BLaER1 treated with 17β-estradiol and CSF1 and Interleukin-3, amounts not matched to agents 10 nM and 100 nM (cell line): ENCODE measurements at regions not wholly inside any gene's neighbourhood (a gene's known extent, or its start where the extent isn't known, plus 50 kb on each side); places are given as distances from the start of the nearest gene placed in this dataset.

ENCODE experiments used
- H3K27ac ChIP-seq, 11 experiments: shearing (Covaris generic); formaldehyde crosslinking; 2 replicates each; pipeline ENCODE4 v1.8.1; 2022
- H3K27me3 ChIP-seq, 11 experiments: shearing (Covaris generic); formaldehyde crosslinking; 2 replicates each; pipeline ENCODE4 v1.8.1; 2022
- H3K36me3 ChIP-seq, 11 experiments: shearing (Covaris generic); formaldehyde crosslinking; 2 replicates each; pipeline ENCODE4 v1.8.1; 2022
- H3K4me1 ChIP-seq, 10 experiments: shearing (Covaris generic); formaldehyde crosslinking; 2 replicates each; pipeline ENCODE4 v1.8.1; 2022
- H3K4me2 ChIP-seq, 11 experiments: shearing (Covaris generic); formaldehyde crosslinking; 2 replicates each; pipeline ENCODE4 v1.8.1; 2022
- H3K4me3 ChIP-seq, 10 experiments: shearing (Covaris generic); formaldehyde crosslinking; 2 replicates each; pipeline ENCODE4 v1.8.1; 2022
- H3K9ac ChIP-seq, 11 experiments: shearing (Covaris generic); formaldehyde crosslinking; 2 replicates each; pipeline ENCODE4 v1.8.1; 2022
- H3K9me3 ChIP-seq, 11 experiments: shearing (Covaris generic); formaldehyde crosslinking; replicated peaks in 1 of 11; 2 replicates each; pipeline ENCODE4 v1.8.1; 2022
- H4K20me1 ChIP-seq, 11 experiments: shearing (Covaris generic); formaldehyde crosslinking; 2 replicates each; pipeline ENCODE4 v1.8.1; 2022
- Cebpa-rat ChIP-seq, 11 experiments: shearing (Covaris generic); IDR thresholded peaks; 2 replicates each; pipeline ENCODE4 v1.8.1; 2022

- H3K4me2 ChIP-seq = no peak overlapping the region
- no peak overlapping the region for H3K27ac ChIP-seq
- no peak for TF ChIP-seq Cebpa-rat (IDR thresholded peaks at IDR 0.05)
- H3K9me3 ChIP-seq = no peaks in the 10 kb centered on the region
- no peaks in the 10 kb centered on the region for H3K27me3 ChIP-seq
- no peaks in the 10 kb centered on the region for H3K36me3 ChIP-seq
- H3K4me3 ChIP-seq = no peak overlapping the region
- no peaks in the 10 kb centered on the region for H3K4me1 ChIP-seq
- no peaks in the 10 kb centered on the region for H4K20me1 ChIP-seq
- no peak overlapping the region for H3K9ac ChIP-seq
These were observed 58.9 kb upstream of the CTNNA2 start for GRCh38 chr2:79453918-79454317.

GRCh38 chr2:79452651-79453050 is 60.2 kb upstream of the CTNNA2 start:
- Histone ChIP-seq H3K4me3 (no peak overlapping the region), H3K9me3 (no peaks in the 10 kb centered on the region), H3K4me1 (no peaks in the 10 kb centered on the region), H3K27ac (no peak overlapping the region), H3K9ac (no peak overlapping the region), H3K27me3 (no peaks in the 10 kb centered on the region), H3K36me3 (no peaks in the 10 kb centered on the region), H3K4me2 (no peak overlapping the region), H4K20me1 (no peaks in the 10 kb centered on the region)
- no peak for TF ChIP-seq Cebpa-rat (IDR thresholded peaks at IDR 0.05)

- Histone ChIP-seq H3K27ac (no peak overlapping the region), H3K4me2 (no peak overlapping the region), H3K4me3 (no peak overlapping the region), H3K27me3 (no peaks in the 10 kb centered on the region), H3K9me3 (no peaks in the 10 kb centered on the region), H3K9ac (no peak overlapping the region), H4K20me1 (no peaks in the 10 kb centered on the region), H3K4me1 (no peaks in the 10 kb centered on the region), H3K36me3 (no peaks in the 10 kb centered on the region)
- TF ChIP-seq Cebpa-rat (IDR thresholded peaks at IDR 0.05) = no peak
These were observed 65.4 kb upstream of the CTNNA2 start for GRCh38 chr2:79447463-79447862.

DNA sequence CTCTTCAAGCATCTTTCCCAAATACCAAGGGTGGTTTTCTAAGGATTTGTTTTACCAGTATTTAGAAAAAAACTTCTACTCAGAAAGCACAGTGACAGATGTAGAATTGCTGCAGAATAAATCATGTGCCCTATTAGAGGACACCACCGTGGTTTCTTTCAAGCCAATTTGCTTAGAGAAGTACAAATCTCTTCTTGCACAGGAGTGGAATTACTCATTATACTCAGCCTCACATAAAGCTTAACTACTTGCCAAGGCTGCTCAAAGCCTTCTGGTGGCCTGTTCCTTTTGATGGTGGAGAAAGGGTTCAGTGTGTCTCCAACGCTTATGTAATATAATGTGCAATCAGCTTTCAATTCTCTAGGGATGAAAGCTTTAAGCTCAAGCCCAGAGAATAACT is 66.5 kb upstream of the CTNNA2 start:
- H3K9me3 ChIP-seq = no peaks in the 10 kb centered on the region
- no peaks in the 10 kb centered on the region for H3K4me1 ChIP-seq
- no peak overlapping the region; a peak in 1 of 22 replicates for H3K27ac ChIP-seq
- H3K4me3 ChIP-seq = no peak overlapping the region
- no peaks in the 10 kb centered on the region for H3K27me3 ChIP-seq
- no peak for TF ChIP-seq Cebpa-rat (IDR thresholded peaks at IDR 0.05)
- no peaks in the 10 kb centered on the region for H4K20me1 ChIP-seq
- no peaks in the 10 kb centered on the region for H3K36me3 ChIP-seq
- no peak overlapping the region for H3K9ac ChIP-seq
- no peak overlapping the region for H3K4me2 ChIP-seq

GRCh38 chr2:79437433-79438267 is 75.2 kb upstream of the CTNNA2 start:
- no peaks in the 10 kb centered on the region for H3K27me3 ChIP-seq
- no peak overlapping the region for H3K4me2 ChIP-seq
- no peak for TF ChIP-seq Cebpa-rat (IDR thresholded peaks at IDR 0.05)
- H3K36me3 ChIP-seq = no peaks in the 10 kb centered on the region
- no peak overlapping the region for H3K4me3 ChIP-seq
- H3K4me1 ChIP-seq = no peaks in the 10 kb centered on the region
- H3K9me3 ChIP-seq = no peaks in the 10 kb centered on the region
- no peak overlapping the region for H3K27ac ChIP-seq
- no peaks in the 10 kb centered on the region for H4K20me1 ChIP-seq
- no peak overlapping the region for H3K9ac ChIP-seq

DNA sequence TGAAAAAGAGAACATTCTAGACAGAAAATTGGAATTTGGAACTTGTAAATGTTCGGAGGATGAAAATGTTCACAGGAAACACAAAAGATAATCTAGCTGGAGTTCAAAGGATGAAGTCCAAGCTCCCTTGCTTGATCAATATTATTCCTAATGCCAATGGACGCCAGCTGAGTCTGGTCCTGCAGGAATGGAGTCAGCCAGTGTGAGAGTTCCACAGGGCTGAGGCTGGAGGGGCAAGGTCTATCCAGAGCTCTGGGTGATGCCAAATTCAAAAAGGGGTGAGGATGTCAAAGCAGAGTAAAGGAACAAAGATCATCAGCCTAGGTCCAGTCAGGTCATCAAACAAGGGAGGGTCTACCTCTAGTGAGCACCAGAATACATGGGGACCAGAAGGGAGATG is 78.5 kb upstream of the CTNNA2 start:
- H3K4me3 ChIP-seq = no peak overlapping the region
- no peak overlapping the region for H3K9ac ChIP-seq
- no peaks in the 10 kb centered on the region for H3K27me3 ChIP-seq
- H3K9me3 ChIP-seq = no peaks in the 10 kb centered on the region
- H3K4me2 ChIP-seq = no peak overlapping the region
- H3K27ac ChIP-seq = no peak overlapping the region
- no peaks in the 10 kb centered on the region for H3K4me1 ChIP-seq
- no peak for TF ChIP-seq Cebpa-rat (IDR thresholded peaks at IDR 0.05)
- no peaks in the 10 kb centered on the region for H3K36me3 ChIP-seq
- H4K20me1 ChIP-seq = no peaks in the 10 kb centered on the region

DNA sequence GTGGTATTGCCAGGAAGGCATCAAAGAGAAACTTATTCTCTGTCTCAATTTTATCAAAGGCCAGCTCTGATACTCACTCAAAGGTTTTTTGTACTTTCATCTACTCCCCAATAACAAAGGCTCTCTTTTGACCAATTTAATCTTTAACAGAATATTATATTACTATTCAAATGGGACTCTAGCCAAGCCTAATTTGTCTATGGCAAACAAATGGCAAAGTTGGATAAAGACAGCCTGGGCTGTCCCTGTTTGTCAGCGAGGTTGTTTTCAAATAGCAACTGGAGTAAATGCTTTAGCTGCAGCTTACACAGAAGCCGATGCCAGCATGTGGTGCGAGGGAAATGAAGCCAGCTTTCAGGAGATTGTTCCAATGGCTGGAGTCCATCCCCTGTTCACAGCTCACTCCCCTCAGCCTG is 80.1 kb upstream of the CTNNA2 start:
- Histone ChIP-seq H4K20me1 (no peaks in the 10 kb centered on the region), H3K4me3 (no peak overlapping the region), H3K9ac (no peak overlapping the region), H3K4me2 (no peak overlapping the region), H3K27me3 (no peaks in the 10 kb centered on the region), H3K36me3 (no peaks in the 10 kb centered on the region), H3K27ac (no peak overlapping the region), H3K9me3 (no peaks in the 10 kb centered on the region), H3K4me1 (no peaks in the 10 kb centered on the region)
- TF ChIP-seq Cebpa-rat (IDR thresholded peaks at IDR 0.05) = no peak

GRCh38 chr2:79428745-79429144 is 84.1 kb upstream of the CTNNA2 start:
- Histone ChIP-seq H3K27me3 (no peaks in the 10 kb centered on the region), H3K9me3 (no peaks in the 10 kb centered on the region), H3K4me3 (no peak overlapping the region), H3K4me1 (no peaks in the 10 kb centered on the region), H3K36me3 (no peaks in the 10 kb centered on the region), H3K9ac (no peak overlapping the region), H3K4me2 (no peak overlapping the region), H3K27ac (no peak overlapping the region), H4K20me1 (no peaks in the 10 kb centered on the region)
- TF ChIP-seq Cebpa-rat (IDR thresholded peaks at IDR 0.05) = no peak

DNA sequence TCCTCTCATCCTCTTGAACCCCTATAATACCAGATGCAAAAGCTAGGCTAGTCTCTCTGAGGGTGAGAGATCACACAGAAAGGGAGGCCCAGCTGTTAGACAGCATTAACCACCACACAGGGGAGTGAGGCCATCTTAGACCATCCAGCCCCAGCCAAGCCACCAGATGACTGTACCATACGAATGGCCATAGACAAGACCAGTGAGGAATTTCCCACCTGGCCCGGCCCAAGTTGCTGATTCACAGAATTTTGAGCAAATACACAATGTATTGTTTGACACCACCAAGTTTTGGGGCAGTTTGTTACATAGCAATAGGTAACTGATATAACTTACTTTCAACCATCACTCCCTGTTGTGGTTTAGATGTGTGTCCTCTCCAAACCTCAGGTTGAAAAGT is 98.2 kb upstream of the CTNNA2 start:
- no peak overlapping the region for H3K27ac ChIP-seq
- no peaks in the 10 kb centered on the region for H3K27me3 ChIP-seq
- H3K9me3 ChIP-seq = 0 out of 22 replicates have a peak, but pooled peaks cover 0 to 5% (median 0%) of the 10 kb centered on the region in 11 experiments
- no peaks in the 10 kb centered on the region; a peak in 1 of 22 replicates for H4K20me1 ChIP-seq
- H3K4me3 ChIP-seq = no peak overlapping the region
- H3K4me1 ChIP-seq = no peaks in the 10 kb centered on the region
- H3K4me2 ChIP-seq = no peak overlapping the region
- H3K36me3 ChIP-seq = no peaks in the 10 kb centered on the region
- no peak for TF ChIP-seq Cebpa-rat (IDR thresholded peaks at IDR 0.05)
- H3K9ac ChIP-seq = no peak overlapping the region

DNA sequence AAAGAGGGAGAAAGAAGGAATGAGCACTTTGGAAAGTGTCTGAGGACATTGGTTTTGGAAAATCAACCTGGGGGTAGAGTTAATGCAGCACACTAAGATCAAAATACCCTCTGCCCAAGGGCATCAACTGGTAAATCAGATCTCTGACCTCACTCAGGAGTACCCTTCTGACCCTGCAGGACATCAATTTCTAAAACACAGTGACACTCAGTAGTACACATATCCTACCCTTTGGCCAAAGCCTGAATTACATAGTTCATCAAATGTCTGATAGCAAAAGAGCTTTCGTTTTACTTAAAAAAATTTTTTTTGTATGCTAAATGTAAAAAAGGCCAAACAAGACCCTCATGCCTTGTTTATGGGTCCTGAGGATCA is 118.4 kb upstream of the CTNNA2 start:
- no peak overlapping the region for H3K9ac ChIP-seq
- TF ChIP-seq Cebpa-rat (IDR thresholded peaks at IDR 0.05) = no peak
- no peak overlapping the region for H3K4me2 ChIP-seq
- no peaks in the 10 kb centered on the region for H3K27me3 ChIP-seq
- no peak overlapping the region for H3K27ac ChIP-seq
- no peaks in the 10 kb centered on the region for H3K36me3 ChIP-seq
- H4K20me1 ChIP-seq = no peaks in the 10 kb centered on the region
- no peak overlapping the region for H3K4me3 ChIP-seq
- H3K9me3 ChIP-seq = no peaks in the 10 kb centered on the region
- H3K4me1 ChIP-seq = no peaks in the 10 kb centered on the region
